Loucy (cell line): ENCODE measurements at regions not wholly inside any gene's neighbourhood (a gene's known extent, or its start where the extent isn't known, plus 50 kb on each side); places are given as distances from the start of the nearest gene placed in this dataset.
"Not testable (repeated sequence)": the region's sequence is repeated elsewhere in the genome, so short reads cannot be mapped to it uniquely, and the experiment has no call there.

Experiments
- EZH2phosphoT487 ChIP-seq: fragments of 200-600 bp; IDR thresholded peaks from 2 replicates; pipeline ENCODE4 v1.6.1; 2018; ENCODE audit warnings: antibody characterized with exemption, mild to moderate bottlenecking, moderate library complexity, borderline replicate concordance
- TF ChIP-seq, protein P1 (sequence below): fragments of 200-600 bp; sonication (generic); conservative IDR thresholded peaks from 2 replicates; pipeline ENCODE4 v1.5.1; 2014; ENCODE audit warnings: mild to moderate bottlenecking, antibody characterized with exemption, low read length

GRCh38 chr22:22756551-22757201 is 112.3 kb downstream of the GGTLC2 start:
- TF ChIP-seq, protein P1, sequence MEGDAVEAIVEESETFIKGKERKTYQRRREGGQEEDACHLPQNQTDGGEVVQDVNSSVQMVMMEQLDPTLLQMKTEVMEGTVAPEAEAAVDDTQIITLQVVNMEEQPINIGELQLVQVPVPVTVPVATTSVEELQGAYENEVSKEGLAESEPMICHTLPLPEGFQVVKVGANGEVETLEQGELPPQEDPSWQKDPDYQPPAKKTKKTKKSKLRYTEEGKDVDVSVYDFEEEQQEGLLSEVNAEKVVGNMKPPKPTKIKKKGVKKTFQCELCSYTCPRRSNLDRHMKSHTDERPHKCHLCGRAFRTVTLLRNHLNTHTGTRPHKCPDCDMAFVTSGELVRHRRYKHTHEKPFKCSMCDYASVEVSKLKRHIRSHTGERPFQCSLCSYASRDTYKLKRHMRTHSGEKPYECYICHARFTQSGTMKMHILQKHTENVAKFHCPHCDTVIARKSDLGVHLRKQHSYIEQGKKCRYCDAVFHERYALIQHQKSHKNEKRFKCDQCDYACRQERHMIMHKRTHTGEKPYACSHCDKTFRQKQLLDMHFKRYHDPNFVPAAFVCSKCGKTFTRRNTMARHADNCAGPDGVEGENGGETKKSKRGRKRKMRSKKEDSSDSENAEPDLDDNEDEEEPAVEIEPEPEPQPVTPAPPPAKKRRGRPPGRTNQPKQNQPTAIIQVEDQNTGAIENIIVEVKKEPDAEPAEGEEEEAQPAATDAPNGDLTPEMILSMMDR, result not testable (repeated sequence)
- TF ChIP-seq EZH2phosphoT487, result not testable (repeated sequence)
